UCSD-AML1 (cell line): ENCODE measurements at regions not wholly inside any gene's neighbourhood (a gene's known extent, or its start where the extent isn't known, plus 50 kb on each side); places are given as distances from the start of the nearest gene placed in this dataset.

ENCODE experiments used
- DNase-seq: peaks from one replicate; lab custom pipeline; 2025; ENCODE audit not compliant: unreplicated experiment; lab: John Stamatoyannopoulos, UW

GRCh38 chr3:159216311-159216710 is 414.5 kb downstream of the MFSD1 start:
- no peak for DNase-seq

GRCh38 chr3:159219231-159219630 is 417.4 kb downstream of the MFSD1 start:
- no peak for DNase-seq

- no peak for DNase-seq
Measured at GRCh38 chr3:159221335-159221734, 419.5 kb downstream of the MFSD1 start.

GRCh38 chr3:159229116-159229680 is 427.3 kb downstream of the MFSD1 start:
- DNase-seq, result no peak

- DNase-seq, result no peak
Measured at GRCh38 chr3:159232966-159233365, 431.1 kb downstream of the MFSD1 start.

- no peak for DNase-seq
Measured at GRCh38 chr3:159233734-159234133, 431.9 kb downstream of the MFSD1 start.

- DNase-seq, result no peak
Measured at GRCh38 chr3:159234306-159234705, 432.5 kb downstream of the MFSD1 start.

- DNase-seq, result no peak
Measured at GRCh38 chr3:159236321-159236720, 434.5 kb downstream of the MFSD1 start.

- DNase-seq, result no peak
Measured at GRCh38 chr3:159237226-159237625, 435.4 kb downstream of the MFSD1 start.

GRCh38 chr3:159238646-159239045 is 436.8 kb downstream of the MFSD1 start:
- no peak for DNase-seq

GRCh38 chr3:159239059-159239458 is 437.2 kb downstream of the MFSD1 start:
- no peak for DNase-seq

GRCh38 chr3:159244933-159245332 is 443.1 kb downstream of the MFSD1 start:
- DNase-seq, result no peak

- no peak for DNase-seq
Measured at GRCh38 chr3:159245871-159246270, 444.0 kb downstream of the MFSD1 start.

GRCh38 chr3:159246385-159246784 is 444.5 kb downstream of the MFSD1 start:
- no peak for DNase-seq

- no peak for DNase-seq
Measured at GRCh38 chr3:159249472-159250174, 447.8 kb downstream of the MFSD1 start.

GRCh38 chr3:159250961-159251360 is 449.1 kb downstream of the MFSD1 start:
- DNase-seq, result no peak

GRCh38 chr3:159252274-159252673 is 450.4 kb downstream of the MFSD1 start:
- DNase-seq, result no peak

GRCh38 chr3:159252772-159253384 is 451.0 kb downstream of the MFSD1 start:
- DNase-seq, result no peak

GRCh38 chr3:159253860-159254259 is 452.0 kb downstream of the MFSD1 start:
- no peak for DNase-seq

- no peak for DNase-seq
Measured at GRCh38 chr3:159257954-159258353, 456.1 kb downstream of the MFSD1 start.

- DNase-seq, result no peak
Measured at GRCh38 chr3:159258934-159259333, 457.1 kb downstream of the MFSD1 start.

- no peak for DNase-seq
Measured at GRCh38 chr3:159260049-159260662, 458.3 kb downstream of the MFSD1 start.
